Kidney glomerular epithelial cell (primary cell): ENCODE measurements at regions not wholly inside any gene's neighbourhood (a gene's known extent, or its start where the extent isn't known, plus 50 kb on each side); places are given as distances from the start of the nearest gene placed in this dataset.
"Not testable (repeated sequence)": the region's sequence is repeated elsewhere in the genome, so short reads cannot be mapped to it uniquely, and the experiment has no call there.

ENCODE experiments used
- DNase-seq: peaks from one replicate; lab custom pipeline; 2025; lab: John Stamatoyannopoulos, UW

GRCh38 chr5:99061299-99061698 lies 132.5 kb upstream of the CHD1 start:
- peak; percentile 50 for DNase-seq

GRCh38 chr5:99060306-99061261 lies 131.8 kb upstream of the CHD1 start:
- DNase-seq: peak; percentile 73

- DNase-seq: no peak
These were observed 130.9 kb upstream of the CHD1 start for GRCh38 chr5:99059685-99060084.

GRCh38 chr5:99058466-99058865 lies 129.7 kb upstream of the CHD1 start:
- no peak for DNase-seq

GRCh38 chr5:99054972-99055371 lies 126.2 kb upstream of the CHD1 start:
- no peak for DNase-seq

- no peak for DNase-seq
These were observed 117.1 kb upstream of the CHD1 start for GRCh38 chr5:99045871-99046270.

- not testable (repeated sequence) for DNase-seq
These were observed 114.5 kb upstream of the CHD1 start for GRCh38 chr5:99043257-99043656.

GRCh38 chr5:99037668-99038067 lies 108.9 kb upstream of the CHD1 start:
- no peak for DNase-seq

- no peak for DNase-seq
These were observed 107.1 kb upstream of the CHD1 start for GRCh38 chr5:99035942-99036341.

GRCh38 chr5:99034336-99034735 lies 105.5 kb upstream of the CHD1 start:
- no peak for DNase-seq

- no peak for DNase-seq
These were observed 104.5 kb upstream of the CHD1 start for GRCh38 chr5:99033014-99033900.

- peak; percentile 70 for DNase-seq
These were observed 103.6 kb upstream of the CHD1 start for GRCh38 chr5:99032234-99033013.

- DNase-seq: no peak
These were observed 102.2 kb upstream of the CHD1 start for GRCh38 chr5:99030906-99031440.

- DNase-seq: no peak
These were observed 100.4 kb upstream of the CHD1 start for GRCh38 chr5:99029172-99029571.

- DNase-seq: not testable (repeated sequence)
These were observed 99.4 kb upstream of the CHD1 start for GRCh38 chr5:99028170-99028569.

GRCh38 chr5:99025298-99026045 lies 96.7 kb upstream of the CHD1 start:
- DNase-seq: peak; percentile 70

- no peak for DNase-seq
These were observed 94.5 kb upstream of the CHD1 start for GRCh38 chr5:99023330-99023729.

- DNase-seq: no peak
These were observed 93.4 kb upstream of the CHD1 start for GRCh38 chr5:99022250-99022649.

GRCh38 chr5:99020698-99021048 lies 91.9 kb upstream of the CHD1 start:
- DNase-seq: no peak

GRCh38 chr5:99019812-99020697 lies 91.2 kb upstream of the CHD1 start:
- DNase-seq: peak; percentile 85
